OCI-LY7 (cell line): ENCODE measurements at regions not wholly inside any gene's neighbourhood (a gene's known extent, or its start where the extent isn't known, plus 50 kb on each side); places are given as distances from the start of the nearest gene placed in this dataset.

ENCODE experiments used
- BruUV-seq: library from RNA; stranded (reverse); fragments of 400-500 nt; replicated peaks from 2 replicates; lab custom pipeline; 2021; lab: Mats Ljungman, UMichigan
- CTCF ChIA-PET: fragments of 300-600 bp; sonication (Branson Sonifier 250); formaldehyde crosslinking; loops from one replicate; lab custom pipeline; 2022; ENCODE audit warnings: antibody characterized with exemption; ENCODE audit not compliant: unreplicated experiment; lab: Charles Lee
- POLR2A ChIA-PET: fragments of 300-600 bp; sonication (Branson Sonifier 250); formaldehyde crosslinking; loops from one replicate; lab custom pipeline; 2022; ENCODE audit warnings: antibody characterized with exemption; lab: Charles Lee
- DNase-seq: peaks from one replicate; pipeline ENCODE4 v3.0.0-alpha.2; 2015; ENCODE audit warnings: low spot score
- H2AFZ ChIP-seq: fragments of 200-600 bp; sonication (generic), shearing (Covaris generic); 2 replicates; pipeline ENCODE4 v1.6.1; 2014; ENCODE audit warnings: mild to moderate bottlenecking, antibody characterized with exemption, low read length, moderate library complexity
- H3K27ac ChIP-seq: fragments of 200-600 bp; sonication (generic); 2 replicates; pipeline ENCODE4 v1.5.1; 2014; ENCODE audit warnings: mixed run types, low read depth, mild to moderate bottlenecking, moderate library complexity, low read length, inconsistent platforms; ENCODE audit not compliant: poor library complexity, severe bottlenecking
- H3K36me3 ChIP-seq: fragments of 200-600 bp; sonication (generic); 2 replicates; pipeline ENCODE4 v1.6.1; 2014; ENCODE audit warnings: mild to moderate bottlenecking, antibody characterized with exemption, low read length, moderate library complexity, mixed read lengths; ENCODE audit not compliant: insufficient read depth
- H3K4me1 ChIP-seq: fragments of 200-600 bp; sonication (generic); 2 replicates; pipeline ENCODE4 v1.5.1; 2014; ENCODE audit warnings: mild to moderate bottlenecking, low read length; ENCODE audit not compliant: insufficient read depth, poor library complexity, severe bottlenecking
- H3K4me2 ChIP-seq: fragments of 200-600 bp; sonication (generic); 2 replicates; pipeline ENCODE4 v1.6.1; 2014; ENCODE audit warnings: mild to moderate bottlenecking, low read length
- H3K4me3 ChIP-seq: fragments of 200-600 bp; sonication (generic); 2 replicates; pipeline ENCODE4 v1.5.1; 2014; ENCODE audit warnings: mild to moderate bottlenecking, low read depth, low read length; ENCODE audit not compliant: poor library complexity, severe bottlenecking
- H3K79me2 ChIP-seq: fragments of 200-600 bp; sonication (generic); 2 replicates; pipeline ENCODE4 v1.6.1; 2016; ENCODE audit warnings: low read depth, mild to moderate bottlenecking, low read length, moderate library complexity, mixed read lengths; ENCODE audit not compliant: insufficient read depth
- H3K9me2 ChIP-seq: fragments of 200-600 bp; sonication (generic); 2 replicates; pipeline ENCODE4 v1.6.1; 2016; ENCODE audit warnings: mild to moderate bottlenecking, low read length, mixed read lengths; ENCODE audit not compliant: insufficient read depth
- H3K9me3 ChIP-seq: fragments of 200-600 bp; sonication (generic); 2 replicates; pipeline ENCODE4 v1.6.1; 2014; ENCODE audit warnings: mild to moderate bottlenecking, mixed run types, low read length, mixed read lengths
- H4K20me1 ChIP-seq: fragments of 200-600 bp; sonication (generic); 2 replicates; pipeline ENCODE4 v1.6.1; 2014; ENCODE audit warnings: mild to moderate bottlenecking, antibody characterized with exemption, low read length, moderate library complexity, mixed read lengths; ENCODE audit not compliant: insufficient read depth
- EZH2phosphoT487 ChIP-seq: fragments of 200-600 bp; sonication (generic); IDR thresholded peaks from 2 replicates; pipeline ENCODE4 v1.6.1; 2018; ENCODE audit warnings: low read depth, borderline replicate concordance, mild to moderate bottlenecking, mixed run types, antibody characterized with exemption, low read length, moderate library complexity, mixed read lengths
- intact Hi-C: fragments of 100-400 bp; cut with micrococcal nuclease; formaldehyde crosslinking; loops from one replicate; pipeline ENCODE4 v1.10.0; 2022; ENCODE audit not compliant: unreplicated experiment
- TF ChIP-seq, protein P1 (sequence below): fragments of 200-600 bp; sonication (generic); conservative IDR thresholded peaks from 2 replicates; pipeline ENCODE4 v1.5.1; 2014; ENCODE audit warnings: mild to moderate bottlenecking, antibody characterized with exemption, low read length, moderate library complexity, mixed read lengths

DNA sequence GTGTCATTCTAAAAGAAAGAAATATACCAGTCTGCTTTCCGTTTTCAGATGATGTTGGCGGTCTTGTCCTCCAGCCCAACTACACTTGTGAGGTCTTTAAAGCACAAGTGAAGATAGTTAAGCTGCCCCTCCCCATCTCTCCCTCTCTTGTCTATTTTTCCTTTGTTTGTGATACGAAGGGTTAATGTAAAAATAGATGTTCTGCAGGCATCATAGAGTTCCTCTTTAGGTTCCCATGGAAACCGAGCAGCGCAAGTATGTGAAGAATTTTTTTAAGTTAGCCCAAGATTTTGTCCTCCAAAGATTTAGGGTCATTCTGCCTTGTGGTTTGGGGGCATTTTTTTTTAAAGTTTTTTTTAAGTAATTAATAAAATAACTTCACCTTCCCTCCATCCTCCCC, 232.4 kb upstream of the AJAP1 start:
- no peaks in the 10 kb centered on the region for H3K9me2 ChIP-seq
- DNase-seq: no peak
- H3K4me2 ChIP-seq: no peak overlapping the region
- no peaks in the 10 kb centered on the region for H4K20me1 ChIP-seq
- no peak overlapping the region for H3K27ac ChIP-seq
- no peaks in the 10 kb centered on the region for H3K79me2 ChIP-seq
- no peaks in the 10 kb centered on the region for H3K36me3 ChIP-seq
- POLR2A ChIA-PET: no interaction called here
- intact Hi-C loops: loop anchor here (10.0 kb wide), 1 partner anchor 247 kb away; no protein-coding TSS in a partner anchor
- H3K4me1 ChIP-seq: peaks cover 21% of the 10 kb centered on the region
- no TSS peak for BruUV-seq
- TF ChIP-seq, protein P1, sequence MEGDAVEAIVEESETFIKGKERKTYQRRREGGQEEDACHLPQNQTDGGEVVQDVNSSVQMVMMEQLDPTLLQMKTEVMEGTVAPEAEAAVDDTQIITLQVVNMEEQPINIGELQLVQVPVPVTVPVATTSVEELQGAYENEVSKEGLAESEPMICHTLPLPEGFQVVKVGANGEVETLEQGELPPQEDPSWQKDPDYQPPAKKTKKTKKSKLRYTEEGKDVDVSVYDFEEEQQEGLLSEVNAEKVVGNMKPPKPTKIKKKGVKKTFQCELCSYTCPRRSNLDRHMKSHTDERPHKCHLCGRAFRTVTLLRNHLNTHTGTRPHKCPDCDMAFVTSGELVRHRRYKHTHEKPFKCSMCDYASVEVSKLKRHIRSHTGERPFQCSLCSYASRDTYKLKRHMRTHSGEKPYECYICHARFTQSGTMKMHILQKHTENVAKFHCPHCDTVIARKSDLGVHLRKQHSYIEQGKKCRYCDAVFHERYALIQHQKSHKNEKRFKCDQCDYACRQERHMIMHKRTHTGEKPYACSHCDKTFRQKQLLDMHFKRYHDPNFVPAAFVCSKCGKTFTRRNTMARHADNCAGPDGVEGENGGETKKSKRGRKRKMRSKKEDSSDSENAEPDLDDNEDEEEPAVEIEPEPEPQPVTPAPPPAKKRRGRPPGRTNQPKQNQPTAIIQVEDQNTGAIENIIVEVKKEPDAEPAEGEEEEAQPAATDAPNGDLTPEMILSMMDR: no peak
- TF ChIP-seq EZH2phosphoT487: no peak
- no peak overlapping the region for H3K4me3 ChIP-seq
- H3K9me3 ChIP-seq: peaks cover 17% of the 10 kb centered on the region
- CTCF ChIA-PET: no interaction called here
- H2AFZ ChIP-seq: no peak overlapping the region

GRCh38 chr1:4422504-4423289, 231.7 kb upstream of the AJAP1 start:
- Histone ChIP-seq H3K9me3 (peaks cover 17% of the 10 kb centered on the region), H3K27ac (no peak overlapping the region), H3K9me2 (no peaks in the 10 kb centered on the region), H3K36me3 (no peaks in the 10 kb centered on the region), H3K4me2 (no peak overlapping the region), H3K4me3 (no peak overlapping the region), H4K20me1 (no peaks in the 10 kb centered on the region), H3K4me1 (peaks cover 21% of the 10 kb centered on the region), H2AFZ (no peak overlapping the region), H3K79me2 (no peaks in the 10 kb centered on the region)
- ChIA-PET POLR2A (no interaction called here), CTCF (no interaction called here)
- no TSS peak for BruUV-seq
- TF ChIP-seq EZH2phosphoT487: no peak
- TF ChIP-seq, protein P1: peak; percentile 64
- intact Hi-C loops: loop anchor here (10.0 kb wide), 1 partner anchor 248 kb away; no protein-coding TSS in a partner anchor
- peak; percentile 63 for DNase-seq

DNA sequence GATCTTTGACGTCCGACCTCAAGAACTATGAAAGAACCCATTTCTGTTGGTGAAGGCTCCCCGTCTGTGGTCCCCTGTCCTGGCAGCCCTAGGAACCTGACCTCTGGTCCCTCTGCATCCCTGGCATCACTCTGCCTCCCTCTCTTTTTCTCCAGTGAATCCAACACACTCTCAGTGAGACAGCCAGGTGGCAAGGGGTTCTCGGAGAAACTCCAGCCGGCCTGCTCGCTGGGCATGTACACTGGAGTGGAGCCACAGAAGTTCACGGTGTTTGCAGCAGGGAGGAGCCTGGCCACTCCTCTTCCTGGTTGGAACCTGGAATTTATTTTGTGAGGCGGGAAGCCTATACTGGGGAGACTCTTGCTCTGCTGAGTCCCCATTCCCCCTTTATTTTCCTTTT, 230.2 kb upstream of the AJAP1 start:
- H3K4me2 ChIP-seq: no peak overlapping the region
- POLR2A ChIA-PET: no interaction called here
- H4K20me1 ChIP-seq: no peaks in the 10 kb centered on the region
- H2AFZ ChIP-seq: no peak overlapping the region
- H3K36me3 ChIP-seq: no peaks in the 10 kb centered on the region
- no peak overlapping the region for H3K4me3 ChIP-seq
- no peak for DNase-seq
- H3K27ac ChIP-seq: no peak overlapping the region
- intact Hi-C loops: loop anchor here (10.0 kb wide), 1 partner anchor 249 kb away; no protein-coding TSS in a partner anchor
- BruUV-seq: no TSS peak
- no peaks in the 10 kb centered on the region for H3K79me2 ChIP-seq
- CTCF ChIA-PET: no interaction called here
- peaks cover 30% of the 10 kb centered on the region for H3K4me1 ChIP-seq
- TF ChIP-seq, protein P1: no peak
- TF ChIP-seq EZH2phosphoT487: no peak
- H3K9me3 ChIP-seq: peaks cover 16% of the 10 kb centered on the region
- H3K9me2 ChIP-seq: no peaks in the 10 kb centered on the region
